Thyroid gland (tissue), 4 donors: ENCODE measurements at regions not wholly inside any gene's neighbourhood (a gene's known extent, or its start where the extent isn't known, plus 50 kb on each side); places are given as distances from the start of the nearest gene placed in this dataset.
"Not testable (repeated sequence)": the region's sequence is repeated elsewhere in the genome, so short reads cannot be mapped to it uniquely, and the experiment has no call there.

Experiments used
- CTCF ChIP-seq, 6 experiments: fragments of 200-600 bp in 3 of 6; fragments of 450-650 bp in 3 of 6; sonication (generic) in 3 of 6; IDR thresholded peaks; one replicate each; pipeline ENCODE4 v1.5.1; 2016 to 2019; ENCODE audit warnings: antibody characterized with exemption in 6 of 6, mild to moderate bottlenecking in 2 of 6, inconsistent platforms in 1 of 6, moderate library complexity in 1 of 6
- POLR2A ChIP-seq, 2 donors: fragments of 450-650 bp; IDR thresholded peaks; one replicate each; pipeline ENCODE4 v1.6.1; 2017; ENCODE audit warnings: antibody characterized with exemption in 2 of 2, mild to moderate bottlenecking in 2 of 2, moderate library complexity in 1 of 2

- not testable (repeated sequence) for TF ChIP-seq CTCF, POLR2A (IDR thresholded peaks at IDR 0.05)
Observed at GRCh38 chr3:156048483-156048882, 71.9 kb upstream of the KCNAB1 start.
